ENCODE measurements at regions not wholly inside any gene's neighbourhood (a gene's known extent, or its start where the extent isn't known, plus 50 kb on each side); places are given as distances from the start of the nearest gene placed in this dataset.
"Not testable (repeated sequence)": the region's sequence is repeated elsewhere in the genome, so short reads cannot be mapped to it uniquely, and the experiment has no call there.

DNA sequence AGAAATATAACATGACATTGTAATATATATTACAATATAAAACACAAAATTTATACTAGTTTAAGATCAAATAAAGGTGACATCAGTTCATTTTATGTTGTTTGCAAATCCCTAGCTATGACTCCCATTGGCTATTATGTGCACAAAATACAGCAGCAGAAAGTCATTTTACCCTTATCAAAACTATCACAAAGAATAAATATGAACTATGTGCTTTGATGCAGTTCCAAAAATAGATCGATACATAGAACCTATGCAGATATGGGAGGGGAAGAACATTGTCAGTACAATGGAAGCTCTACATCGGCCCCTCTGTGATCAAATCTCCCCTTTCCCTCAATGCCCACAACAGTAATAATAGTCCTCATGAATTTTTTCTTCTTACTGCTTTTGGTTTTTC, 1038.1 kb upstream of the PCDH20 start:
- no peaks in the 10 kb centered on the region for H3K36me3 Mint-ChIP-seq (ENCODE audit: low read depth, unreplicated experiment)
- Histone ChIP-seq H2AFZ (ENCODE audit: low read depth, low read length) (no peak overlapping the region), H3K27ac (ENCODE audit: low read depth, low read length) (no peak overlapping the region), H3K4me3 (ENCODE audit: insufficient read depth, low read depth, low read length) (no peak overlapping the region), H3K9ac (ENCODE audit: low read length) (no peak overlapping the region), H3K27me3 (ENCODE audit: insufficient read depth, low read length) (no peaks in the 10 kb centered on the region), H4K20me1 (ENCODE audit: insufficient read depth, low read length) (no peaks in the 10 kb centered on the region), H3K9me3 (ENCODE audit: insufficient read depth, low read depth, low read length) (no peaks in the 10 kb centered on the region), H3K4me1 (ENCODE audit: insufficient read depth, low read length) (no peaks in the 10 kb centered on the region), H3K79me2 (ENCODE audit: insufficient read depth, low read length) (no peaks in the 10 kb centered on the region), H3K36me3 (ENCODE audit: insufficient read depth, low read length) (no peaks in the 10 kb centered on the region), H3K4me2 (ENCODE audit: low read length) (no peak overlapping the region)
- H3K27ac Mint-ChIP-seq (ENCODE audit: unreplicated experiment), result no peak overlapping the region
- TF ChIP-seq, protein P1, sequence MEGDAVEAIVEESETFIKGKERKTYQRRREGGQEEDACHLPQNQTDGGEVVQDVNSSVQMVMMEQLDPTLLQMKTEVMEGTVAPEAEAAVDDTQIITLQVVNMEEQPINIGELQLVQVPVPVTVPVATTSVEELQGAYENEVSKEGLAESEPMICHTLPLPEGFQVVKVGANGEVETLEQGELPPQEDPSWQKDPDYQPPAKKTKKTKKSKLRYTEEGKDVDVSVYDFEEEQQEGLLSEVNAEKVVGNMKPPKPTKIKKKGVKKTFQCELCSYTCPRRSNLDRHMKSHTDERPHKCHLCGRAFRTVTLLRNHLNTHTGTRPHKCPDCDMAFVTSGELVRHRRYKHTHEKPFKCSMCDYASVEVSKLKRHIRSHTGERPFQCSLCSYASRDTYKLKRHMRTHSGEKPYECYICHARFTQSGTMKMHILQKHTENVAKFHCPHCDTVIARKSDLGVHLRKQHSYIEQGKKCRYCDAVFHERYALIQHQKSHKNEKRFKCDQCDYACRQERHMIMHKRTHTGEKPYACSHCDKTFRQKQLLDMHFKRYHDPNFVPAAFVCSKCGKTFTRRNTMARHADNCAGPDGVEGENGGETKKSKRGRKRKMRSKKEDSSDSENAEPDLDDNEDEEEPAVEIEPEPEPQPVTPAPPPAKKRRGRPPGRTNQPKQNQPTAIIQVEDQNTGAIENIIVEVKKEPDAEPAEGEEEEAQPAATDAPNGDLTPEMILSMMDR (IDR thresholded peaks at IDR 0.05; ENCODE audit: insufficient read depth, low read depth, low read length), result no peak
- no peak for TF ChIP-seq EZH2 (IDR thresholded peaks at IDR 0.05; ENCODE audit: insufficient read depth, low read length)
- H3K4me1 Mint-ChIP-seq (ENCODE audit: low read depth, unreplicated experiment), result no peaks in the 10 kb centered on the region
- DNase-seq (ENCODE audit: low read depth) (no peak), FAIRE-seq (no peak)
- no peaks in the 10 kb centered on the region for H3K27me3 Mint-ChIP-seq (ENCODE audit: low read depth, unreplicated experiment)
- H3K4me3 Mint-ChIP-seq (ENCODE audit: unreplicated experiment), result no peak overlapping the region
- H3K9me3 Mint-ChIP-seq (ENCODE audit: unreplicated experiment), result no peaks in the 10 kb centered on the region

DNA sequence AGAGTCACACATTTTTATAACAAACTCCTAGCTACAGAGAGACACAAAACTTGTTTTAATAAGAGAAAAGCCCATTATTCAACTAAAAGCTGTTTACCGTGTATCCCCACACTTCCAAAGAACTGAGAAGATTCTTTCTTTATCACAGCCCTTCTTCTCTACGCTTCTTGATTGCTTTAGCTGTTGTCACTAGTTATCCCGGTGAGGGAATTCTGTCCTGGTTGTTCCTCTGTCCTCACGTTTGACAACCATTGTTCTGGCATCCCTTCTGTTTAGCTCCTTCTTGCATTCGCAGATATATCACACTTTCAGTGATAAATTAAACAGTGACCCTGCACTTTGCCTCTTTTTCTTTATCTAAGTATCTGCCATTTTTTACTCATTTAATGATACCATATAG, 1035.1 kb upstream of the PCDH20 start:
- H3K27ac ChIP-seq (ENCODE audit: low read depth, low read length), result no peak overlapping the region
- H3K4me3 Mint-ChIP-seq (ENCODE audit: unreplicated experiment), result no peak overlapping the region
- TF ChIP-seq EZH2 (IDR thresholded peaks at IDR 0.05; ENCODE audit: insufficient read depth, low read length), result no peak
- TF ChIP-seq, protein P1 (IDR thresholded peaks at IDR 0.05; ENCODE audit: insufficient read depth, low read depth, low read length), result no peak

DNA sequence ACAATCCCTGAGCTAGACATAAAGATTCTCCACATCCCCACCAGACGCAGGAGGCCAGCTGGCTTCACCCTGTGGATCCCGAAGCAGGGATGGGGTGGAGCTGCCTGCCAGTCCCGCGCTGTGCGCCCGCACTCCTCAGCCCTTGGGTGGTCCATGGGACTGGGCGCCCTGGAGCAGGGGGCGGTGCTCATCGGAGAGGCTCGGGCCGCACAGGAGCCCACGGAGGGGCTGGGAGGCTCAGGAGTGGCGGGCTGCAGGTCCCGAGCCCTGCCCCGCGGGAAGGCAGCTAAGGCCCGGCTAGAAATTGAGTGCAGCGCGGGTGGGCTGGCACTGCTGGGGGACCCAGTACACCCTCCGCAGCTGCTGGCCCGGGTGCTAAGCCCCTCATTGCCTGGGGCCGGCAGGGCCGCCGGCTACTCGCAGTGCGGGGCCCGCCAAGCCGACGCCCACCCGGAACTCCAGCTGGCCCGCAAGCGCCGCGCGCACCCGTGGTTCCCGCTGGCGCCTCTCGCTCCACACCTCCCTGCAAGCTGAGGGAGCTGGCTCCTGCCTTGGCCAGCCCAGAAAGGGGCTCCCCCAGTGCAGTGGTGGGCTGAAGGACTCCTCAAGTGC, 1032.2 kb upstream of the PCDH20 start:
- not testable (repeated sequence) for H3K27me3 ChIP-seq (ENCODE audit: insufficient read depth, low read length); H3K9me3 ChIP-seq (ENCODE audit: insufficient read depth, low read depth, low read length); H4K20me1 ChIP-seq (ENCODE audit: insufficient read depth, low read length); H3K4me2 ChIP-seq (ENCODE audit: low read length); H3K4me3 ChIP-seq (ENCODE audit: insufficient read depth, low read depth, low read length); H2AFZ ChIP-seq (ENCODE audit: low read depth, low read length); DNase-seq (ENCODE audit: low read depth); H3K36me3 ChIP-seq (ENCODE audit: insufficient read depth, low read length); FAIRE-seq; H3K4me3 Mint-ChIP-seq (ENCODE audit: unreplicated experiment); H3K9me3 Mint-ChIP-seq (ENCODE audit: unreplicated experiment); H3K4me1 ChIP-seq (ENCODE audit: insufficient read depth, low read length); H3K9ac ChIP-seq (ENCODE audit: low read length); H3K79me2 ChIP-seq (ENCODE audit: insufficient read depth, low read length); H3K27ac Mint-ChIP-seq (ENCODE audit: unreplicated experiment); H3K4me1 Mint-ChIP-seq (ENCODE audit: low read depth, unreplicated experiment); H3K36me3 Mint-ChIP-seq (ENCODE audit: low read depth, unreplicated experiment); H3K27ac ChIP-seq (ENCODE audit: low read depth, low read length); H3K27me3 Mint-ChIP-seq (ENCODE audit: low read depth, unreplicated experiment)

More for the DNA sequence above, 1035.1 kb upstream of the PCDH20 start:
- Mint-ChIP-seq H3K27me3 (ENCODE audit: low read depth, unreplicated experiment) (no peaks in the 10 kb centered on the region), H3K4me1 (ENCODE audit: low read depth, unreplicated experiment) (no peaks in the 10 kb centered on the region), H3K27ac (ENCODE audit: unreplicated experiment) (no peak overlapping the region), H3K9me3 (ENCODE audit: unreplicated experiment) (peaks cover 2% of the 10 kb centered on the region), H3K36me3 (ENCODE audit: low read depth, unreplicated experiment) (no peaks in the 10 kb centered on the region)
- Histone ChIP-seq H3K79me2 (ENCODE audit: insufficient read depth, low read length) (no peaks in the 10 kb centered on the region), H4K20me1 (ENCODE audit: insufficient read depth, low read length) (no peaks in the 10 kb centered on the region), H2AFZ (ENCODE audit: low read depth, low read length) (no peak overlapping the region), H3K4me2 (ENCODE audit: low read length) (no peak overlapping the region), H3K4me1 (ENCODE audit: insufficient read depth, low read length) (no peaks in the 10 kb centered on the region), H3K36me3 (ENCODE audit: insufficient read depth, low read length) (no peaks in the 10 kb centered on the region), H3K27me3 (ENCODE audit: insufficient read depth, low read length) (no peaks in the 10 kb centered on the region), H3K4me3 (ENCODE audit: insufficient read depth, low read depth, low read length) (no peak overlapping the region), H3K9ac (ENCODE audit: low read length) (no peak overlapping the region), H3K9me3 (ENCODE audit: insufficient read depth, low read depth, low read length) (no peaks in the 10 kb centered on the region)
- FAIRE-seq (no peak), DNase-seq (ENCODE audit: low read depth) (no peak)

Measured in astrocyte (in vitro differentiated cells and primary cell).